HEK293T (cell line): ENCODE measurements at regions not wholly inside any gene's neighbourhood (a gene's known extent, or its start where the extent isn't known, plus 50 kb on each side); places are given as distances from the start of the nearest gene placed in this dataset.

Experiments
- ELF4 ChIP-seq: fragments of 450-650 bp; IDR thresholded peaks from 2 replicates; pipeline ENCODE4 v1.6.1; 2017; ENCODE audit warnings: antibody characterized with exemption
- FOXK2 ChIP-seq: fragments of 450-650 bp; IDR thresholded peaks from 2 replicates; pipeline ENCODE4 v1.6.1; 2016; ENCODE audit warnings: mild to moderate bottlenecking
- L3MBTL2 ChIP-seq: fragments of 450-650 bp; conservative IDR thresholded peaks from 2 replicates; pipeline ENCODE4 v1.6.1; 2016; ENCODE audit warnings: mild to moderate bottlenecking
- SP1 ChIP-seq: fragments of 450-650 bp; IDR thresholded peaks from 2 replicates; pipeline ENCODE4 v1.6.1; 2017
- SUZ12 ChIP-seq: fragments of 450-650 bp; IDR thresholded peaks from 2 replicates; pipeline ENCODE4 v1.6.1; 2016; ENCODE audit warnings: mild to moderate bottlenecking
- ZNF384 ChIP-seq: fragments of 450-650 bp; IDR thresholded peaks from 2 replicates; pipeline ENCODE4 v1.6.1; 2016

DNA sequence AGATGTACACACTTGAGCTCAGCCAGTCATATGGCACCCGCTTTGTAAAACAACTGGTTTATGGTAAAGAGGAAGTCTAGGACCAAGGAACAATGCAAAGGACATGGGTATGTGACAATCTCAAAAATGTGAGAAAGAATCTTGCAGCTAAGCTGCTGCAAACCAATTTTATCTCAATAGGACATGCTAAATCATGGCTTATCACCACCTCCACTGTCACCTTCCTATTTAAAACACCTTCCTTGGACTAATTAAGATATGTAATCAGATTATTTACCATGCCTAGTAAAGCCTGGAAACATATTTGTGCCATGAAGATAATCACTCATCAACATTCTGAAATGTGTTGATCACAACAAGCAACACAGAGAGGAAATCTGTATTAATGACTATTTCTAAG lies 622.7 kb downstream of the CDH11 start:
- TF ChIP-seq ELF4 (no peak), SP1 (no peak), SUZ12 (no peak), L3MBTL2 (no peak), FOXK2 (no peak), ZNF384 (no peak)
